ENCODE measurements at regions not wholly inside any gene's neighbourhood (a gene's known extent, or its start where the extent isn't known, plus 50 kb on each side); places are given as distances from the start of the nearest gene placed in this dataset.

DNA sequence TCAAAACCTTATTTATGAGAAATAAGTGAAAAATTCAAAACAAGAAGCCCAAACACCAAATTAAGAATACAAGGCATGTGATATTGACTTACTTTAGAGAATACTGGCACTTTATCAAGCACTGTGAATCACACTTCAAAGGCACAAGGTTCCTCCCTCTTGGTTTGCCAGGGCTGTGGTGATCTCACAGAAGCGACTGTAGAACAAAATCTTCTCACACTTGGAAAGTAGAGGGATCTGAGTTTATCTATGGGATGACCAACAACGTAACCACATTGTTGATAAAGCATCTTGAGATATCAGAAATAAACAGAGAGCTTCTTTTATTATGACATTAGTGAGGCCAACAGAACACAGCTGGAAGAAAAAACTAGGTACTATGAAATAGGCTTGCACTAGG, 295.9 kb downstream of the NFIB start:
- POLR2A ChIA-PET, result no interaction called here
- no peaks in the 10 kb centered on the region for H3K9me3 ChIP-seq (ENCODE audit: control insufficient read depth, insufficient read depth, low read depth, low read length)
- CTCF ChIA-PET, result interaction anchor here (1.0 kb wide), 1 partner anchor 261 kb away, joined by 3 read pairs; no protein-coding TSS in a partner anchor

DNA sequence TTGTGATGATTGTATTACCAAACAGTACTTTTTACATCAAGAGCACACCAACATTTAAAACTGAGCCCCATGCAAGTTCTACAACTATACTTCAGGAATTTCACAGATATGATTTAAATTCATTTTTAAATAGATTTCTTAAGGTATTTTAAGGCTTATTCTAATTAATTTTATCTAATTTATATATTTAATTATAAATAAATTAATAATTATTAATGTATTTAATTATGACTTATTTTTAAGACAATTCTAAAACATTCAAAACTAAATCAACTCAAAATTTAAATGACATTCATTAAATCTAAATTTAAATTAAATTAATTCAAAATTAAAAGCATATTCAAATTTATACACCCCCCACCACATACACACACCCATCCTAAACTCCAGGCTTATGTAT, 299.2 kb downstream of the NFIB start:
- Histone ChIP-seq H3K4me1 (ENCODE audit: control insufficient read depth, insufficient read depth, low read length) (no peaks in the 10 kb centered on the region), H3K9me3 (ENCODE audit: control insufficient read depth, insufficient read depth, low read depth, low read length) (no peaks in the 10 kb centered on the region), H3K36me3 (ENCODE audit: control insufficient read depth in 2 of 2, insufficient read depth in 1 of 2, low read length in 2 of 2) (no peaks in the 10 kb centered on the region), H3K27ac (ENCODE audit: extremely low read depth, low read depth, low read length) (no peak overlapping the region), H3K4me3 (ENCODE audit: low read depth, low read length) (no peak overlapping the region)
- CTCF ChIA-PET, result no interaction called here
- POLR2A ChIA-PET, result no interaction called here
- TF ChIP-seq, protein P1, sequence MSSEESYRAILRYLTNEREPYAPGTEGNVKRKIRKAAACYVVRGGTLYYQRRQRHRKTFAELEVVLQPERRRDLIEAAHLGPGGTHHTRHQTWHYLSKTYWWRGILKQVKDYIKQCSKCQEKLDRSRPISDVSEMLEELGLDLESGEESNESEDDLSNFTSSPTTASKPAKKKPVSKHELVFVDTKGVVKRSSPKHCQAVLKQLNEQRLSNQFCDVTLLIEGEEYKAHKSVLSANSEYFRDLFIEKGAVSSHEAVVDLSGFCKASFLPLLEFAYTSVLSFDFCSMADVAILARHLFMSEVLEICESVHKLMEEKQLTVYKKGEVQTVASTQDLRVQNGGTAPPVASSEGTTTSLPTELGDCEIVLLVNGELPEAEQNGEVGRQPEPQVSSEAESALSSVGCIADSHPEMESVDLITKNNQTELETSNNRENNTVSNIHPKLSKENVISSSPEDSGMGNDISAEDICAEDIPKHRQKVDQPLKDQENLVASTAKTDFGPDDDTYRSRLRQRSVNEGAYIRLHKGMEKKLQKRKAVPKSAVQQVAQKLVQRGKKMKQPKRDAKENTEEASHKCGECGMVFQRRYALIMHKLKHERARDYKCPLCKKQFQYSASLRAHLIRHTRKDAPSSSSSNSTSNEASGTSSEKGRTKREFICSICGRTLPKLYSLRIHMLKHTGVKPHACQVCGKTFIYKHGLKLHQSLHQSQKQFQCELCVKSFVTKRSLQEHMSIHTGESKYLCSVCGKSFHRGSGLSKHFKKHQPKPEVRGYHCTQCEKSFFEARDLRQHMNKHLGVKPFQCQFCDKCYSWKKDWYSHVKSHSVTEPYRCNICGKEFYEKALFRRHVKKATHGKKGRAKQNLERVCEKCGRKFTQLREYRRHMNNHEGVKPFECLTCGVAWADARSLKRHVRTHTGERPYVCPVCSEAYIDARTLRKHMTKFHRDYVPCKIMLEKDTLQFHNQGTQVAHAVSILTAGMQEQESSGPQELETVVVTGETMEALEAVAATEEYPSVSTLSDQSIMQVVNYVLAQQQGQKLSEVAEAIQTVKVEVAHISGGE (tag by site-specific recombination; conservative IDR thresholded peaks at IDR 0.05; ENCODE audit: low read depth), result no peak
- TF ChIP-seq KLF1 (tag by site-specific recombination; IDR thresholded peaks at IDR 0.05), result no peak
- TF ChIP-seq, protein P2, sequence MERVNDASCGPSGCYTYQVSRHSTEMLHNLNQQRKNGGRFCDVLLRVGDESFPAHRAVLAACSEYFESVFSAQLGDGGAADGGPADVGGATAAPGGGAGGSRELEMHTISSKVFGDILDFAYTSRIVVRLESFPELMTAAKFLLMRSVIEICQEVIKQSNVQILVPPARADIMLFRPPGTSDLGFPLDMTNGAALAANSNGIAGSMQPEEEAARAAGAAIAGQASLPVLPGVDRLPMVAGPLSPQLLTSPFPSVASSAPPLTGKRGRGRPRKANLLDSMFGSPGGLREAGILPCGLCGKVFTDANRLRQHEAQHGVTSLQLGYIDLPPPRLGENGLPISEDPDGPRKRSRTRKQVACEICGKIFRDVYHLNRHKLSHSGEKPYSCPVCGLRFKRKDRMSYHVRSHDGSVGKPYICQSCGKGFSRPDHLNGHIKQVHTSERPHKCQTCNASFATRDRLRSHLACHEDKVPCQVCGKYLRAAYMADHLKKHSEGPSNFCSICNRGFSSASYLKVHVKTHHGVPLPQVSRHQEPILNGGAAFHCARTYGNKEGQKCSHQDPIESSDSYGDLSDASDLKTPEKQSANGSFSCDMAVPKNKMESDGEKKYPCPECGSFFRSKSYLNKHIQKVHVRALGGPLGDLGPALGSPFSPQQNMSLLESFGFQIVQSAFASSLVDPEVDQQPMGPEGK (tag by site-specific recombination; IDR thresholded peaks at IDR 0.05), result no peak

More for the DNA sequence above, 295.9 kb downstream of the NFIB start:
- TF ChIP-seq ZNF335 (tag by site-specific recombination; conservative IDR thresholded peaks at IDR 0.05) (no peak), ZNF391 (tag by site-specific recombination; IDR thresholded peaks at IDR 0.05; ENCODE audit: borderline replicate concordance, low read depth) (no peak), ZNF121 (tag by site-specific recombination; IDR thresholded peaks at IDR 0.05) (no peak), ZNF146 (tag by site-specific recombination; IDR thresholded peaks at IDR 0.05) (no peak), ZNF701 (tag by site-specific recombination; IDR thresholded peaks at IDR 0.05) (no peak), TRIM28 (IDR thresholded peaks at IDR 0.05; ENCODE audit: borderline replicate concordance, low read length) (no peak), BCL11A (tag by site-specific recombination; IDR thresholded peaks at IDR 0.05; ENCODE audit: low read depth) (no peak), ZBTB1 (tag by site-specific recombination; IDR thresholded peaks at IDR 0.05) (no peak), ZNF16 (tag by site-specific recombination; IDR thresholded peaks at IDR 0.05; ENCODE audit: low read depth) (no peak), WT1 (tag by site-specific recombination; IDR thresholded peaks at IDR 0.05) (no peak), OSR2 (tag by site-specific recombination; IDR thresholded peaks at IDR 0.05) (no peak), ZSCAN16 (tag by site-specific recombination; IDR thresholded peaks at IDR 0.05) (no peak), ZNF24 (tag by site-specific recombination; IDR thresholded peaks at IDR 0.05) (no peak), ZBTB21 (tag by site-specific recombination; IDR thresholded peaks at IDR 0.05) (no peak), ZNF37A (tag by site-specific recombination; IDR thresholded peaks at IDR 0.05) (no peak)
- TF ChIP-seq, protein P3, sequence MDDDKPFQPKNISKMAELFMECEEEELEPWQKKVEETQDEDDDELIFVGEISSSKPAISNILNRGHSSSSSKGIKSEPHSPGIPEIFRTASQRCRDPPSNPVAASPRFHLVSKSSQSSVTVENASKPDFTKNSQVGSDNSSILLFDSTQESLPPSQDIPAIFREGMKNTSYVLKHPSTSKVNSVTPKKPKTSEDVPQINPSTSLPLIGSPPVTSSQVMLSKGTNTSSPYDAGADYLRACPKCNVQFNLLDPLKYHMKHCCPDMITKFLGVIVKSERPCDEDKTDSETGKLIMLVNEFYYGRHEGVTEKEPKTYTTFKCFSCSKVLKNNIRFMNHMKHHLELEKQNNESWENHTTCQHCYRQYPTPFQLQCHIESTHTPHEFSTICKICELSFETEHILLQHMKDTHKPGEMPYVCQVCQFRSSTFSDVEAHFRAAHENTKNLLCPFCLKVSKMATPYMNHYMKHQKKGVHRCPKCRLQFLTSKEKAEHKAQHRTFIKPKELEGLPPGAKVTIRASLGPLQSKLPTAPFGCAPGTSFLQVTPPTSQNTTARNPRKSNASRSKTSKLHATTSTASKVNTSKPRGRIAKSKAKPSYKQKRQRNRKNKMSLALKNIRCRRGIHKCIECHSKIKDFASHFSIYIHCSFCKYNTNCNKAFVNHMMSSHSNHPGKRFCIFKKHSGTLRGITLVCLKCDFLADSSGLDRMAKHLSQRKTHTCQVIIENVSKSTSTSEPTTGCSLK (tag by site-specific recombination; IDR thresholded peaks at IDR 0.05), result no peak
- TF ChIP-seq, protein P4, sequence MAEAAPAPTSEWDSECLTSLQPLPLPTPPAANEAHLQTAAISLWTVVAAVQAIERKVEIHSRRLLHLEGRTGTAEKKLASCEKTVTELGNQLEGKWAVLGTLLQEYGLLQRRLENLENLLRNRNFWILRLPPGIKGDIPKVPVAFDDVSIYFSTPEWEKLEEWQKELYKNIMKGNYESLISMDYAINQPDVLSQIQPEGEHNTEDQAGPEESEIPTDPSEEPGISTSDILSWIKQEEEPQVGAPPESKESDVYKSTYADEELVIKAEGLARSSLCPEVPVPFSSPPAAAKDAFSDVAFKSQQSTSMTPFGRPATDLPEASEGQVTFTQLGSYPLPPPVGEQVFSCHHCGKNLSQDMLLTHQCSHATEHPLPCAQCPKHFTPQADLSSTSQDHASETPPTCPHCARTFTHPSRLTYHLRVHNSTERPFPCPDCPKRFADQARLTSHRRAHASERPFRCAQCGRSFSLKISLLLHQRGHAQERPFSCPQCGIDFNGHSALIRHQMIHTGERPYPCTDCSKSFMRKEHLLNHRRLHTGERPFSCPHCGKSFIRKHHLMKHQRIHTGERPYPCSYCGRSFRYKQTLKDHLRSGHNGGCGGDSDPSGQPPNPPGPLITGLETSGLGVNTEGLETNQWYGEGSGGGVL (tag by site-specific recombination; IDR thresholded peaks at IDR 0.05), result no peak
- Histone ChIP-seq H3K4me1 (ENCODE audit: control insufficient read depth, insufficient read depth, low read length) (no peaks in the 10 kb centered on the region), H3K36me3 (ENCODE audit: control insufficient read depth in 2 of 2, insufficient read depth in 1 of 2, low read length in 2 of 2) (no peaks in the 10 kb centered on the region), H3K27ac (ENCODE audit: extremely low read depth, low read depth, low read length) (no peak overlapping the region), H3K4me3 (ENCODE audit: low read depth, low read length) (no peak overlapping the region)

Measured in HEK293 (cell line).